Esophagus muscularis mucosa (tissue), 3 donors: ENCODE measurements at regions not wholly inside any gene's neighbourhood (a gene's known extent, or its start where the extent isn't known, plus 50 kb on each side); places are given as distances from the start of the nearest gene placed in this dataset.

Experiments used
- CTCF ChIP-seq, 3 experiments: fragments of 200-600 bp in 2 of 3; fragments of 450-650 bp in 1 of 3; sonication (generic) in 2 of 3; IDR thresholded peaks; one replicate each; pipeline ENCODE4 v1.5.1; 2017 to 2019; ENCODE audit warnings: antibody characterized with exemption in 3 of 3, mild to moderate bottlenecking in 2 of 3, moderate library complexity in 1 of 3
- POLR2A ChIP-seq: fragments of 450-650 bp; IDR thresholded peaks from one replicate; pipeline ENCODE4 v1.6.1; 2017; ENCODE audit warnings: antibody characterized with exemption, moderate library complexity, mild to moderate bottlenecking, low read depth

- TF ChIP-seq CTCF (IDR thresholded peaks at IDR 0.05) = no peak
- TF ChIP-seq POLR2A = no peak
These were observed 427.8 kb downstream of the NR4A2 start for GRCh38 chr2:155904720-155905119.
